ENCODE measurements at regions not wholly inside any gene's neighbourhood (a gene's known extent, or its start where the extent isn't known, plus 50 kb on each side); places are given as distances from the start of the nearest gene placed in this dataset.

DNA sequence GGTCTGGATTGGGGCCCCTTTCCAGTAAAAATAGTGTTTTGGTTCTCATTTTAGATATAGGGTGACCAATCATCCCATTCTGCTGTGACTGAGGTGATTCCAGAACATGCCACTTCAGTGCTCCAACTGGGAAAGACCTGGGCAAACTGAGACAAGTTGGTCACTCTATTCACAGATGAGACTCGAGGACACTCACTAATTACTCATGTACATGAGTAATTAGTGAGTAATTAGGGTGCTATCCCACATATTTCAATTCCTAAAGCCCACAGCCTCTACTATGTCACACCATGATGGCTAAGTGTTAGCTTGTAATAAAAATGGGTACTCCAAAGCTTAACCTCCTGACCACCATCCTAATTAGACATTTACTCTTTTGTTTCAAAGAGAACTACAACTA is 86.0 kb downstream of the CBLN4 start:
- TF ChIP-seq ZFP30 (CRISPR knock-in tag; IDR thresholded peaks at IDR 0.05) (no peak), ZFP3 (CRISPR knock-in tag; IDR thresholded peaks at IDR 0.05) (no peak), ARNTL (CRISPR knock-in tag; IDR thresholded peaks at IDR 0.05; ENCODE audit: borderline replicate concordance, low read depth) (no peak), BACH2 (CRISPR knock-in tag; IDR thresholded peaks at IDR 0.05; ENCODE audit: borderline replicate concordance) (no peak), ISL1 (CRISPR knock-in tag; IDR thresholded peaks at IDR 0.05) (no peak), ZNF8 (CRISPR knock-in tag; IDR thresholded peaks at IDR 0.05) (no peak), PPARA (CRISPR knock-in tag; IDR thresholded peaks at IDR 0.05; ENCODE audit: borderline replicate concordance) (no peak), ZNF70 (CRISPR knock-in tag; IDR thresholded peaks at IDR 0.05) (no peak), ZNF565 (CRISPR knock-in tag; conservative IDR thresholded peaks at IDR 0.05; ENCODE audit: low read depth) (no peak), TOX (CRISPR knock-in tag; IDR thresholded peaks at IDR 0.05; ENCODE audit: borderline replicate concordance) (no peak), RARB (CRISPR knock-in tag; IDR thresholded peaks at IDR 0.05) (no peak)
- TF ChIP-seq, protein P1, sequence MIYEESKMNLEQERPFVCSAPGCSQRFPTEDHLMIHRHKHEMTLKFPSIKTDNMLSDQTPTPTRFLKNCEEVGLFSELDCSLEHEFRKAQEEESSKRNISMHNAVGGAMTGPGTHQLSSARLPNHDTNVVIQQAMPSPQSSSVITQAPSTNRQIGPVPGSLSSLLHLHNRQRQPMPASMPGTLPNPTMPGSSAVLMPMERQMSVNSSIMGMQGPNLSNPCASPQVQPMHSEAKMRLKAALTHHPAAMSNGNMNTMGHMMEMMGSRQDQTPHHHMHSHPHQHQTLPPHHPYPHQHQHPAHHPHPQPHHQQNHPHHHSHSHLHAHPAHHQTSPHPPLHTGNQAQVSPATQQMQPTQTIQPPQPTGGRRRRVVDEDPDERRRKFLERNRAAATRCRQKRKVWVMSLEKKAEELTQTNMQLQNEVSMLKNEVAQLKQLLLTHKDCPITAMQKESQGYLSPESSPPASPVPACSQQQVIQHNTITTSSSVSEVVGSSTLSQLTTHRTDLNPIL (CRISPR knock-in tag; IDR thresholded peaks at IDR 0.05; ENCODE audit: low read depth), result no peak
- TF ChIP-seq, protein P2, sequence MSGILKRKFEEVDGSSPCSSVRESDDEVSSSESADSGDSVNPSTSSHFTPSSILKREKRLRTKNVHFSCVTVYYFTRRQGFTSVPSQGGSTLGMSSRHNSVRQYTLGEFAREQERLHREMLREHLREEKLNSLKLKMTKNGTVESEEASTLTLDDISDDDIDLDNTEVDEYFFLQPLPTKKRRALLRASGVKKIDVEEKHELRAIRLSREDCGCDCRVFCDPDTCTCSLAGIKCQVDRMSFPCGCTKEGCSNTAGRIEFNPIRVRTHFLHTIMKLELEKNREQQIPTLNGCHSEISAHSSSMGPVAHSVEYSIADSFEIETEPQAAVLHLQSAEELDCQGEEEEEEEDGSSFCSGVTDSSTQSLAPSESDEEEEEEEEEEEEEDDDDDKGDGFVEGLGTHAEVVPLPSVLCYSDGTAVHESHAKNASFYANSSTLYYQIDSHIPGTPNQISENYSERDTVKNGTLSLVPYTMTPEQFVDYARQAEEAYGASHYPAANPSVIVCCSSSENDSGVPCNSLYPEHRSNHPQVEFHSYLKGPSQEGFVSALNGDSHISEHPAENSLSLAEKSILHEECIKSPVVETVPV (CRISPR knock-in tag; IDR thresholded peaks at IDR 0.05), result no peak
- TF ChIP-seq, protein P3, sequence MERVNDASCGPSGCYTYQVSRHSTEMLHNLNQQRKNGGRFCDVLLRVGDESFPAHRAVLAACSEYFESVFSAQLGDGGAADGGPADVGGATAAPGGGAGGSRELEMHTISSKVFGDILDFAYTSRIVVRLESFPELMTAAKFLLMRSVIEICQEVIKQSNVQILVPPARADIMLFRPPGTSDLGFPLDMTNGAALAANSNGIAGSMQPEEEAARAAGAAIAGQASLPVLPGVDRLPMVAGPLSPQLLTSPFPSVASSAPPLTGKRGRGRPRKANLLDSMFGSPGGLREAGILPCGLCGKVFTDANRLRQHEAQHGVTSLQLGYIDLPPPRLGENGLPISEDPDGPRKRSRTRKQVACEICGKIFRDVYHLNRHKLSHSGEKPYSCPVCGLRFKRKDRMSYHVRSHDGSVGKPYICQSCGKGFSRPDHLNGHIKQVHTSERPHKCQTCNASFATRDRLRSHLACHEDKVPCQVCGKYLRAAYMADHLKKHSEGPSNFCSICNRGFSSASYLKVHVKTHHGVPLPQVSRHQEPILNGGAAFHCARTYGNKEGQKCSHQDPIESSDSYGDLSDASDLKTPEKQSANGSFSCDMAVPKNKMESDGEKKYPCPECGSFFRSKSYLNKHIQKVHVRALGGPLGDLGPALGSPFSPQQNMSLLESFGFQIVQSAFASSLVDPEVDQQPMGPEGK (CRISPR knock-in tag; IDR thresholded peaks at IDR 0.05; ENCODE audit: borderline replicate concordance), result no peak

All from SK-N-SH treated with all-trans-retinoic acid at 6 μM for 48 hours (cell line).